ENCODE measurements at regions not wholly inside any gene's neighbourhood (a gene's known extent, or its start where the extent isn't known, plus 50 kb on each side); places are given as distances from the start of the nearest gene placed in this dataset.
"Not testable (repeated sequence)": the region's sequence is repeated elsewhere in the genome, so short reads cannot be mapped to it uniquely, and the experiment has no call there.

- TF ChIP-seq, protein P1, sequence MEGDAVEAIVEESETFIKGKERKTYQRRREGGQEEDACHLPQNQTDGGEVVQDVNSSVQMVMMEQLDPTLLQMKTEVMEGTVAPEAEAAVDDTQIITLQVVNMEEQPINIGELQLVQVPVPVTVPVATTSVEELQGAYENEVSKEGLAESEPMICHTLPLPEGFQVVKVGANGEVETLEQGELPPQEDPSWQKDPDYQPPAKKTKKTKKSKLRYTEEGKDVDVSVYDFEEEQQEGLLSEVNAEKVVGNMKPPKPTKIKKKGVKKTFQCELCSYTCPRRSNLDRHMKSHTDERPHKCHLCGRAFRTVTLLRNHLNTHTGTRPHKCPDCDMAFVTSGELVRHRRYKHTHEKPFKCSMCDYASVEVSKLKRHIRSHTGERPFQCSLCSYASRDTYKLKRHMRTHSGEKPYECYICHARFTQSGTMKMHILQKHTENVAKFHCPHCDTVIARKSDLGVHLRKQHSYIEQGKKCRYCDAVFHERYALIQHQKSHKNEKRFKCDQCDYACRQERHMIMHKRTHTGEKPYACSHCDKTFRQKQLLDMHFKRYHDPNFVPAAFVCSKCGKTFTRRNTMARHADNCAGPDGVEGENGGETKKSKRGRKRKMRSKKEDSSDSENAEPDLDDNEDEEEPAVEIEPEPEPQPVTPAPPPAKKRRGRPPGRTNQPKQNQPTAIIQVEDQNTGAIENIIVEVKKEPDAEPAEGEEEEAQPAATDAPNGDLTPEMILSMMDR (conservative IDR thresholded peaks at IDR 0.05; ENCODE audit: low read depth, low read length) = not testable (repeated sequence)
- not testable (repeated sequence) for TF ChIP-seq EZH2 (IDR thresholded peaks at IDR 0.05; ENCODE audit: borderline replicate concordance, low read depth, low read length, poor library complexity, severe bottlenecking)
These were observed 133.4 kb upstream of the APOOL start for GRCh38 chrX:84870281-84870680.
